ENCODE measurements at regions not wholly inside any gene's neighbourhood (a gene's known extent, or its start where the extent isn't known, plus 50 kb on each side); places are given as distances from the start of the nearest gene placed in this dataset.

DNA sequence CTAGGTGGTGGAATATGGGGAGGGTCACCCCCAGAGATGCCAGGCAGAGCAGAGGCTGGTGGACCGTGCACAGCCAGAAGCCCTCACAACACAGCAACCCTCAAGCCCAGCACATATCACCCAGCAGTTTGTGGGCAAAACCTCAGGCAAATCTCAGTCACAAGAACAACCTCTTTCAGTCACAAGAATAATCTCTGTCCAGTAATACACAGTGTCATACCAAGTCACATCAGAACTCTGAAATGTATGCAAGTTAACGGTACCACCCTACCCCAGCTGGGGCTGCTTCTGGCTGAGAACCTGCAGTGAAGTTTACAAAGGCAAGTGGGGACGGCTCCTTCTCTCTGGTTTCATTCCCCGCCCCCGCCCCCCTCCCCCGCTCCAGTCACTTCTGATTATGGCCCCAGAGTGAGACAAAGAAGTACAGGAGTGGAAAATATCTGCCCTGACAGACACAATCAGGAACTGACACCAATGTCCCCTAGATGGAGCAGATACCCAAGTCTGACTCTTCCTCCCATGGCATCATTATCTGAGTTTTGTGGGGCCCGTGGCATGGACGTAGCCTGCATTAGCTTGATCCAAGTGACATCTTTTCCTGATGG, 480.9 kb upstream of the TMEM132C start:
- H3K36me3 Mint-ChIP-seq (ENCODE audit: insufficient read depth, unreplicated experiment) = no peaks in the 10 kb centered on the region
- no peaks in the 10 kb centered on the region for H3K4me1 Mint-ChIP-seq (ENCODE audit: insufficient read depth, unreplicated experiment)
- H3K4me3 Mint-ChIP-seq (ENCODE audit: unreplicated experiment) = no peak overlapping the region
- DNase-seq (ENCODE audit: unreplicated experiment) = no peak
- POLR2A ChIA-PET = no interaction called here
- H3K9me3 Mint-ChIP-seq (ENCODE audit: unreplicated experiment) = peaks cover 36% of the 10 kb centered on the region
- TF ChIP-seq, protein P1, sequence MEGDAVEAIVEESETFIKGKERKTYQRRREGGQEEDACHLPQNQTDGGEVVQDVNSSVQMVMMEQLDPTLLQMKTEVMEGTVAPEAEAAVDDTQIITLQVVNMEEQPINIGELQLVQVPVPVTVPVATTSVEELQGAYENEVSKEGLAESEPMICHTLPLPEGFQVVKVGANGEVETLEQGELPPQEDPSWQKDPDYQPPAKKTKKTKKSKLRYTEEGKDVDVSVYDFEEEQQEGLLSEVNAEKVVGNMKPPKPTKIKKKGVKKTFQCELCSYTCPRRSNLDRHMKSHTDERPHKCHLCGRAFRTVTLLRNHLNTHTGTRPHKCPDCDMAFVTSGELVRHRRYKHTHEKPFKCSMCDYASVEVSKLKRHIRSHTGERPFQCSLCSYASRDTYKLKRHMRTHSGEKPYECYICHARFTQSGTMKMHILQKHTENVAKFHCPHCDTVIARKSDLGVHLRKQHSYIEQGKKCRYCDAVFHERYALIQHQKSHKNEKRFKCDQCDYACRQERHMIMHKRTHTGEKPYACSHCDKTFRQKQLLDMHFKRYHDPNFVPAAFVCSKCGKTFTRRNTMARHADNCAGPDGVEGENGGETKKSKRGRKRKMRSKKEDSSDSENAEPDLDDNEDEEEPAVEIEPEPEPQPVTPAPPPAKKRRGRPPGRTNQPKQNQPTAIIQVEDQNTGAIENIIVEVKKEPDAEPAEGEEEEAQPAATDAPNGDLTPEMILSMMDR (IDR thresholded peaks at IDR 0.05; ENCODE audit: unreplicated experiment) = no peak
- H3K27me3 Mint-ChIP-seq (ENCODE audit: insufficient read depth, unreplicated experiment) = no peaks in the 10 kb centered on the region
- CTCF ChIA-PET = no interaction called here
- intact Hi-C loops (cut with micrococcal nuclease) = no loop called here
- H3K27ac Mint-ChIP-seq (ENCODE audit: low read depth, unreplicated experiment) = no peak overlapping the region
- no TSS peak for BruUV-seq (replicated peaks)

DNA sequence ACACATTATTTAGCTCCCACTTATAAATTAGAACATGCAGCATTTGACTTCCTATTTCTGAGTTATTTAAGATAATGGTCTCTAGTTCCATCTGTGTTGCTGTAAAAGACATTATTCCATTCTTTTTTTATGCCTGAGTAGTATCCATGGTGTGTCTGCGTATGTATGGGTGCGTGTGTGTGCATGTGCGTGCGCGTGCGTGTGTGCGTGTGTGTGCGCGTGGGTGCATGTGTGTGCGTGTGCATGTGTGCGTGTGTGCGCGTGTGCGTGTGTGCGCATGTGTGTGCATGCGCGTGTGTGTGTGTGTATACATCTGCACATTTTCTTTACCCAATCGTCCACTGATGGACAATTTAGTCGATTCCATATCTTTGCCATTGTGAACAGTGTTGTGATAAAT, 479.4 kb upstream of the TMEM132C start:
- POLR2A ChIA-PET = no interaction called here
- no peaks in the 10 kb centered on the region for H3K36me3 Mint-ChIP-seq (ENCODE audit: insufficient read depth, unreplicated experiment)
- H3K27me3 Mint-ChIP-seq (ENCODE audit: insufficient read depth, unreplicated experiment) = no peaks in the 10 kb centered on the region
- no peak for DNase-seq (ENCODE audit: unreplicated experiment)
- intact Hi-C loops (cut with micrococcal nuclease) = no loop called here
- CTCF ChIA-PET = no interaction called here
- no peak overlapping the region for H3K27ac Mint-ChIP-seq (ENCODE audit: low read depth, unreplicated experiment)
- TF ChIP-seq, protein P1 (IDR thresholded peaks at IDR 0.05; ENCODE audit: unreplicated experiment) = no peak
- no peaks in the 10 kb centered on the region for H3K4me1 Mint-ChIP-seq (ENCODE audit: insufficient read depth, unreplicated experiment)
- peaks cover 44% of the 10 kb centered on the region for H3K9me3 Mint-ChIP-seq (ENCODE audit: unreplicated experiment)
- no peak overlapping the region for H3K4me3 Mint-ChIP-seq (ENCODE audit: unreplicated experiment)
- no TSS peak for BruUV-seq (replicated peaks)

DNA sequence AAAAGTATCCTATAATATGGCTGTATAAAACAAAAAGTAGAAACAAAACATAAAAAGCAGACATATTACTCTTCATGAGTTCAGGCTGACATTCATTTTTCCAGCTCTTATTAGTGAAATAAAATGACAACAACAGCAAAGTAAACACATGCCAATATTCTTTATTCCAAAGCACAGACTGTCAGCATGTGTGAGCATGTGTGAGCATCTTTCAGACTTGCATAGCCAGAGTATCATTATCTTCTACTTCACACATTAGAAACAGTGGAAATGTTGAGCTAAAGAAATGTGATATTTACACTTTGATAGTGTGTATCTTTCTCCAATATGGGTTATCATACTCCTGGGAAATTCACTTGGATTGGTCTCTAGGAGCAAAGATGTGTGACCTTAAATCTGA, 476.6 kb upstream of the TMEM132C start:
- Mint-ChIP-seq H3K27me3 (ENCODE audit: insufficient read depth, unreplicated experiment) (no peaks in the 10 kb centered on the region), H3K27ac (ENCODE audit: low read depth, unreplicated experiment) (no peak overlapping the region), H3K9me3 (ENCODE audit: unreplicated experiment) (peaks cover 43% of the 10 kb centered on the region), H3K4me3 (ENCODE audit: unreplicated experiment) (no peak overlapping the region), H3K4me1 (ENCODE audit: insufficient read depth, unreplicated experiment) (no peaks in the 10 kb centered on the region), H3K36me3 (ENCODE audit: insufficient read depth, unreplicated experiment) (no peaks in the 10 kb centered on the region)
- BruUV-seq (replicated peaks) = no TSS peak
- no peak for DNase-seq (ENCODE audit: unreplicated experiment)
- TF ChIP-seq, protein P1 (IDR thresholded peaks at IDR 0.05; ENCODE audit: unreplicated experiment) = no peak
- POLR2A ChIA-PET = no interaction called here
- CTCF ChIA-PET = no interaction called here
- intact Hi-C loops (cut with micrococcal nuclease) = no loop called here

DNA sequence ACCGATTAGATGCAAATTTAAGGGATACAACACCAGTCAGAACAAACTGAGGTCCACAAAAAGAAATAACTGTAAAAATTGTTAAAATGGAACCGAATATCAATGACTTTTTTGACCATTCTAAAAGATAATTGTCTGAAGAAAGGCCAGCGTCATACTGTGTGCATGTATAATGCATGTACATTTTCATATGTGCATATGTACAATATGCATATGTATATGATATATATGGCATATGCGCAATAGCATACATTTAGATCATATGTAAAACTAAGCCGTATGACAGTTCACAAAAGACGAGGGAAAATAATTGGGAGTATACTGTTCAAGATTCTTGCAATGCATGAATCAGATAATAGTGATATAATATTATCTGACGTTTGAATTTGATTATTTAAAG, 475.8 kb upstream of the TMEM132C start:
- H3K27me3 Mint-ChIP-seq (ENCODE audit: insufficient read depth, unreplicated experiment) = no peaks in the 10 kb centered on the region
- ChIA-PET CTCF (interaction anchor here (0.6 kb wide), 1 partner anchor 1467 kb away, joined by 3 read pairs; no protein-coding TSS in a partner anchor), POLR2A (no interaction called here)
- intact Hi-C loops (cut with micrococcal nuclease) = no loop called here
- H3K9me3 Mint-ChIP-seq (ENCODE audit: unreplicated experiment) = peaks cover 44% of the 10 kb centered on the region
- no peak overlapping the region for H3K27ac Mint-ChIP-seq (ENCODE audit: low read depth, unreplicated experiment)
- H3K36me3 Mint-ChIP-seq (ENCODE audit: insufficient read depth, unreplicated experiment) = no peaks in the 10 kb centered on the region
- no peak for DNase-seq (ENCODE audit: unreplicated experiment)
- H3K4me1 Mint-ChIP-seq (ENCODE audit: insufficient read depth, unreplicated experiment) = no peaks in the 10 kb centered on the region
- H3K4me3 Mint-ChIP-seq (ENCODE audit: unreplicated experiment) = no peak overlapping the region
- TF ChIP-seq, protein P1 (IDR thresholded peaks at IDR 0.05; ENCODE audit: unreplicated experiment) = no peak
- BruUV-seq (replicated peaks) = no TSS peak
